ENCODE measurements at regions not wholly inside any gene's neighbourhood (a gene's known extent, or its start where the extent isn't known, plus 50 kb on each side); places are given as distances from the start of the nearest gene placed in this dataset.

DNA sequence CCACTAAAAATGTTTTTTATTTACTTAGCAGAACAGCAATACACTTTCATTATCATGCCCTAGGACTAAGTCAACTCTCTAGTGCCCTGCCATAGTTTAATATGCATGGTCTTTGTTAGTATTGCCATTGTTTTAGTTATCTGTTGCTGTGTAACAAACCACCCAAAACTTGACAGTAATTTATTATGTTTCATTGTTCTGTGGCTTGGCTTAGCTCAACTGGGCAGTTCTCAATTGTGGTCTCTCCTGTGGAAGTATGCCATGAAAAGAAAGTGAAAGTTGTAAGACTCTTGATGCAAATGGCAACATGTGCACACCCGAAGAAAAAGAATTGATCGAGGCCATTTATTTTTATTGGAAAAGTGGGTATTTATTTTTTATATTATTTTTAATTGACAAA lies 206.3 kb upstream of the KCTD3 start:
- TF ChIP-seq, protein P1, sequence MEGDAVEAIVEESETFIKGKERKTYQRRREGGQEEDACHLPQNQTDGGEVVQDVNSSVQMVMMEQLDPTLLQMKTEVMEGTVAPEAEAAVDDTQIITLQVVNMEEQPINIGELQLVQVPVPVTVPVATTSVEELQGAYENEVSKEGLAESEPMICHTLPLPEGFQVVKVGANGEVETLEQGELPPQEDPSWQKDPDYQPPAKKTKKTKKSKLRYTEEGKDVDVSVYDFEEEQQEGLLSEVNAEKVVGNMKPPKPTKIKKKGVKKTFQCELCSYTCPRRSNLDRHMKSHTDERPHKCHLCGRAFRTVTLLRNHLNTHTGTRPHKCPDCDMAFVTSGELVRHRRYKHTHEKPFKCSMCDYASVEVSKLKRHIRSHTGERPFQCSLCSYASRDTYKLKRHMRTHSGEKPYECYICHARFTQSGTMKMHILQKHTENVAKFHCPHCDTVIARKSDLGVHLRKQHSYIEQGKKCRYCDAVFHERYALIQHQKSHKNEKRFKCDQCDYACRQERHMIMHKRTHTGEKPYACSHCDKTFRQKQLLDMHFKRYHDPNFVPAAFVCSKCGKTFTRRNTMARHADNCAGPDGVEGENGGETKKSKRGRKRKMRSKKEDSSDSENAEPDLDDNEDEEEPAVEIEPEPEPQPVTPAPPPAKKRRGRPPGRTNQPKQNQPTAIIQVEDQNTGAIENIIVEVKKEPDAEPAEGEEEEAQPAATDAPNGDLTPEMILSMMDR (conservative IDR thresholded peaks at IDR 0.05; ENCODE audit: low read length), result no peak
- TF ChIP-seq EZH2phosphoT487 (IDR thresholded peaks at IDR 0.05; ENCODE audit: borderline replicate concordance, low read depth, low read length), result no peak

Measured in OCI-LY7 (cell line).